Upper lobe of left lung (tissue), 4 donors: ENCODE measurements at regions not wholly inside any gene's neighbourhood (a gene's known extent, or its start where the extent isn't known, plus 50 kb on each side); places are given as distances from the start of the nearest gene placed in this dataset.

Experiments used
- CTCF ChIP-seq, 6 experiments: fragments of 450-650 bp in 4 of 6; fragments of 200-600 bp in 2 of 6; sonication (generic) in 2 of 6; IDR thresholded peaks; one replicate each; pipeline ENCODE4 v1.5.1; 2016 to 2019; ENCODE audit warnings: antibody characterized with exemption in 6 of 6
- POLR2A ChIP-seq, 4 donors: fragments of 450-650 bp; IDR thresholded peaks; one replicate each; pipeline ENCODE4 v1.5.1; 2016 to 2017; ENCODE audit warnings: antibody characterized with exemption in 4 of 4, mild to moderate bottlenecking in 2 of 4
- POLR2AphosphoS5 ChIP-seq, 2 donors: sonication (generic); formaldehyde crosslinking; IDR thresholded peaks; one replicate each; pipeline ENCODE4 v1.5.1; 2017; ENCODE audit warnings: antibody characterized with exemption in 2 of 2

- TF ChIP-seq CTCF (IDR thresholded peaks at IDR 0.05) (no peak), POLR2AphosphoS5 (IDR thresholded peaks at IDR 0.05) (no peak), POLR2A (IDR thresholded peaks at IDR 0.05) (no peak)
Measured at GRCh38 chr20:21564127-21564773, 50.4 kb upstream of the NKX2-2 start.
